Natural killer cell (primary cell): ENCODE measurements at regions not wholly inside any gene's neighbourhood (a gene's known extent, or its start where the extent isn't known, plus 50 kb on each side); places are given as distances from the start of the nearest gene placed in this dataset.

Experiments used
- ATAC-seq, 3 donors: fragments of 150-1000 bp in 2 of 3; fragments of 200-7000 bp in 1 of 3; cut with Tn5 transposase; 1 replicate in 1 of 3; 2 replicates in 2 of 3; pipeline ENCODE4 v1.10.0; 2021; ENCODE audit warnings: mild to moderate bottlenecking in 2 of 3, moderate library complexity in 2 of 3
- DNase-seq, 2 donors: peaks; one replicate each; pipeline versions ENCODE4 v3.0.0 to v3.0.0-alpha.2; 2013 to 2021; ENCODE audit warnings: mixed read lengths in 1 of 2
- H3K27ac ChIP-seq: one replicate; pipeline ENCODE4 v1.5.1; 2013; ENCODE audit warnings: mild to moderate bottlenecking, low read length
- H3K27me3 ChIP-seq: one replicate; pipeline ENCODE4 v1.6.1; 2013; ENCODE audit warnings: low read length; ENCODE audit not compliant: control insufficient read depth, insufficient read depth
- H3K36me3 ChIP-seq: one replicate; pipeline ENCODE4 v1.6.1; 2013; ENCODE audit warnings: low read length; ENCODE audit not compliant: control insufficient read depth, insufficient read depth
- H3K4me1 ChIP-seq: one replicate; pipeline ENCODE4 v1.6.1; 2013; ENCODE audit warnings: low read length; ENCODE audit not compliant: control insufficient read depth, insufficient read depth
- H3K4me3 ChIP-seq: one replicate; pipeline ENCODE4 v1.5.1; 2013; ENCODE audit warnings: low read length
- H3K9me3 ChIP-seq: one replicate; pipeline ENCODE4 v1.6.1; 2013; ENCODE audit warnings: low read length; ENCODE audit not compliant: control insufficient read depth, insufficient read depth
- H3K27ac Mint-ChIP-seq, 2 donors: one replicate each; pipeline ENCODE4 v1.8.0; 2022; ENCODE audit warnings: mild to moderate bottlenecking in 2 of 2, mixed read lengths in 2 of 2, moderate library complexity in 1 of 2
- H3K27me3 Mint-ChIP-seq, 2 donors: one replicate each; pipeline ENCODE4 v1.8.0; 2022; ENCODE audit warnings: low read depth in 2 of 2, mixed read lengths in 2 of 2
- H3K36me3 Mint-ChIP-seq: one replicate; pipeline ENCODE4 v1.8.0; 2022; ENCODE audit warnings: mixed read lengths
- H3K4me1 Mint-ChIP-seq, 2 donors: one replicate each; pipeline ENCODE4 v1.8.0; 2022; ENCODE audit warnings: mixed read lengths in 2 of 2
- H3K4me3 Mint-ChIP-seq: one replicate; pipeline ENCODE4 v1.8.0; 2022; ENCODE audit warnings: mild to moderate bottlenecking, moderate library complexity, mixed read lengths
- H3K9me3 Mint-ChIP-seq, 2 donors: one replicate each; pipeline ENCODE4 v1.8.0; 2022; ENCODE audit warnings: mixed read lengths in 2 of 2
- CTCF ChIP-seq: fragments of 200-600 bp; IDR thresholded peaks from one replicate; pipeline ENCODE4 v1.8.0; 2022; ENCODE audit warnings: antibody characterized with exemption
- WGBS: methylation state at CpG from one replicate; pipeline ENCODE4 v1.1.7; 2013; ENCODE audit warnings: missing lambda C conversion rate; ENCODE audit not compliant: insufficient coverage; 5-methylcytosine and 5-hydroxymethylcytosine counted together
- intact Hi-C: fragments of 100-400 bp; cut with micrococcal nuclease; formaldehyde crosslinking; loops from one replicate; pipeline ENCODE4 v1.14.2; 2022

DNA sequence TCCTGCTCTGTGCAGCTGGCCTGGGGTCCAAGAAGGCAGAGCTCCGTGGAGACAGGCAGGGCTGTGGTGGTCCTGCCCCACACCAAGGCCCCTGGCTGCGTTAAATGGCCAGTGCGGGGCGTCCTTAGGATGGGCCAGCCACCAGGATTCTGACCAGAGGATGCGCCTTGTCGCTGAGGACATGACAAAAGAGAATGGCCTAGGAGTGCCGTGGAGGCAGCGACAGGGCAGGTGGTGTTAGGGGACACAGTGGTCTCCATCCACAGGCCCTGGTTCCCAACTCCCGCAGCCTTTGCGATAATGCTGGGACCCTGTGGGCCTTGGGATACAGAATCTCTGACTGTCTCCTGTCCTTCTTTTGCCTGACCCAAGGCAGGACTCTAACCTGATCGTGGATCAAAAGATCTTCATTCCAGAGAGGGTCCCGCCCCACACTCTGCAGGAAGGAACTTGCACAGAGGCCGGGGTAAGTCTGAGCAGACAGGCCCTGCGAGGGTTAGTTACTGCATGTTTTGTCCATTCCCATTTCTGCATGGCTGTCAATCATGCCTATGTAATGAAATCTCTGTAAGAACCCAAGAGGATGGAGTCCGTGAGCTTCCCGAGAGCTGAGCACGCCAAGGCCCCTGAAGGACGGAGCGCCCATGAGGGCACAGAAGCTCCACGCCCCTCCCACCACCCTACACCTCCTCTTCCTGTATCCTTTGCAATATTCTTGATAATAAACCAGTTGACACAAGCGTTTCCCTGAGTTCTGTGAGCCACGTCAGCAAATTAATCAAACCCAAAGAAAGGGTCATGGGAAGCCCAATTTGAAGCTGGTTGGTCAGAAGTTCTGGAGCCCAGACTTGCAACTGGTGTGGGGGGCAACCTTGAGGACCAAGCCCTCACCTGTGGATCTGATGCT is 251.5 kb upstream of the SALL3 start:
- H3K27me3 Mint-ChIP-seq: peaks cover 0 to 10% of the 10 kb centered on the region in 2 donors
- H3K27ac Mint-ChIP-seq: no peak overlapping the region
- Histone ChIP-seq H3K27ac (no peak overlapping the region), H3K4me1 (no peaks in the 10 kb centered on the region), H3K27me3 (no peaks in the 10 kb centered on the region), H3K9me3 (no peaks in the 10 kb centered on the region), H3K36me3 (no peaks in the 10 kb centered on the region), H3K4me3 (no peak overlapping the region)
- intact Hi-C loops: no loop called here
- no peaks in the 10 kb centered on the region for H3K4me1 Mint-ChIP-seq
- H3K36me3 Mint-ChIP-seq: no peaks in the 10 kb centered on the region
- ATAC-seq: no peak
- 88% methylated on average over 22 of the region's 22 CpGs for WGBS
- TF ChIP-seq CTCF: no peak
- no peak overlapping the region for H3K4me3 Mint-ChIP-seq
- H3K9me3 Mint-ChIP-seq: no peaks in the 10 kb centered on the region
- DNase-seq: no peak

DNA sequence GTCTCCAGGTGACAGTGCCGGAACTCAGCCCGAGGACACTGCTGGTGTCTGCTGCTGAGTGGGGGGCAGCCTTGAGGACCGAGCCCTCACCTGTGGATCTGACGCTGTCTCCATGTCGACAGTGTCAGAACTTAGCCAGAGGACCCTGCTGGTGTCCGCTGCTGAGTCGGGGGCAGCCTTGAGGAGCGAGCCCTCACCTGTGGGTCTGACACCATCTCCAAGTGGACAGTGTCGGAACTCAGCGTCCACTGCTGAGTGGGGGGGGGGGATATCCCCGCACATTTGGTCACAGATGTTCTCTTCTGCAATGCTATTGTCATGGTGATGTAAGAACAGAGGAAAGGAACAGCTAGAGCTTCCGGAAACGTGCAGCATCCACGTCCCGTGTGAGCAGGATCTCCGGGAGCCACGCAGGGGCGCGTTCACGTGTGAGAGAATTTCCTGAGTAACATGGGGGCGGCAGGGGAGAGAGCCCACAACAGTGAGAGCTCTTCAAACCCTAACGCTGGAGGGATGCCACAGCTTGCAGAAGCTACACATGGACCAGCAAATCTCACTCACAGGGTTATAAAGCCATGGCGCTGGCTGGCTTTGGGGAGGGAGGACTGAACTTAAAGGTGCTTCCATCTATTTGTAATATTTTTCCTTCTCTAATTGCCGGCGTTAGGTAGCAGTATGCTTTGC is 250.7 kb upstream of the SALL3 start:
- Mint-ChIP-seq H3K9me3 (no peaks in the 10 kb centered on the region), H3K27me3 (peaks cover 0 to 2% of the 10 kb centered on the region in 2 donors), H3K36me3 (no peaks in the 10 kb centered on the region), H3K4me1 (no peaks in the 10 kb centered on the region), H3K4me3 (no peak overlapping the region), H3K27ac (no peak overlapping the region)
- H3K4me3 ChIP-seq: no peak overlapping the region
- ATAC-seq (no peak), DNase-seq (no peak)
- no peak for TF ChIP-seq CTCF
- no peaks in the 10 kb centered on the region for H3K4me1 ChIP-seq
- H3K27ac ChIP-seq: no peak overlapping the region
- intact Hi-C loops: no loop called here
- WGBS: 83% methylated on average over 24 of the region's 25 CpGs
- no peaks in the 10 kb centered on the region for H3K27me3 ChIP-seq
- no peaks in the 10 kb centered on the region for H3K36me3 ChIP-seq
- H3K9me3 ChIP-seq: no peaks in the 10 kb centered on the region

DNA sequence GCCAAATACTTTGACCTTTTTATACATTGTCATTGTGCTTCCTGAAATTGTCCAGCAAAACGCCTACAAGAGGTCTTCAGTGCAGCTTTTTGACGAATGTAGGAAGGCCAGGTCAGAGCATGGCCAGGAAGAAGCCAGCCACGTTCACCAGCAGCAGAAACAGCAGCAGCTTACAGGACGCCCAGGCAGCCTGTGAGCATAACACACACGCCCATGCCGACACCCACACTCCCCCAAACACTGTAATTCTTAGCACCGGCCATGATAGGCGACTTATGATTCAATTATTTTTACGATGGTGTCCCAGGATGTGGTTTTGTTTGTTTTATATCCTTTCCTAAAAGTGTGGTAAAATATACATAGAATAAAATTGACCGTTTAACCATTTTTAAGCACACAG is 249.1 kb upstream of the SALL3 start:
- TF ChIP-seq CTCF: no peak
- DNase-seq (no peak), ATAC-seq (no peak)
- Histone ChIP-seq H3K27ac (no peak overlapping the region), H3K9me3 (no peaks in the 10 kb centered on the region), H3K36me3 (no peaks in the 10 kb centered on the region), H3K4me1 (no peaks in the 10 kb centered on the region), H3K4me3 (no peak overlapping the region), H3K27me3 (no peaks in the 10 kb centered on the region)
- Mint-ChIP-seq H3K36me3 (no peaks in the 10 kb centered on the region), H3K4me3 (no peak overlapping the region), H3K27me3 (no peaks in the 10 kb centered on the region), H3K27ac (no peak overlapping the region), H3K9me3 (no peaks in the 10 kb centered on the region), H3K4me1 (no peaks in the 10 kb centered on the region)
- intact Hi-C loops: no loop called here
- WGBS: 33% methylated on average over 7 of the region's 10 CpGs
